ENCODE measurements at regions not wholly inside any gene's neighbourhood (a gene's known extent, or its start where the extent isn't known, plus 50 kb on each side); places are given as distances from the start of the nearest gene placed in this dataset.

DNA sequence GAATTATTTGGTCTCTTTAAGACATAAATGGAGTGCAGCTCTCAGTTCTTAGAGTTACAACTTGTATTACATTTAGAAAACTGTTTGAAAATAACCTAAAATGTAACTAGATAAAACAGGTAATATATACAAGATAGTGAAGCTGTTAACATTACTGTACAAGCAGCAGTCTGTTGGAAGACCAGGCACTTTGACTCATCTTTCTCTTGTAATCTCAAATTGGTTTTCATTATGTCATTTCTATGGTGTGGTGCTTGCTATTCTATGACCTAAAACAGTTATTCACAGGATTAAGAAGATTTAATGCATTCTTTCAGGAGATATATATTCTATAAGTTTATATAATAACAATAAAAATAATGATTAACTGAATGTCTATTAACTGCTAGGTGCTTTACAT, 282.5 kb upstream of the PITX2 start:
- TF ChIP-seq, protein P1, sequence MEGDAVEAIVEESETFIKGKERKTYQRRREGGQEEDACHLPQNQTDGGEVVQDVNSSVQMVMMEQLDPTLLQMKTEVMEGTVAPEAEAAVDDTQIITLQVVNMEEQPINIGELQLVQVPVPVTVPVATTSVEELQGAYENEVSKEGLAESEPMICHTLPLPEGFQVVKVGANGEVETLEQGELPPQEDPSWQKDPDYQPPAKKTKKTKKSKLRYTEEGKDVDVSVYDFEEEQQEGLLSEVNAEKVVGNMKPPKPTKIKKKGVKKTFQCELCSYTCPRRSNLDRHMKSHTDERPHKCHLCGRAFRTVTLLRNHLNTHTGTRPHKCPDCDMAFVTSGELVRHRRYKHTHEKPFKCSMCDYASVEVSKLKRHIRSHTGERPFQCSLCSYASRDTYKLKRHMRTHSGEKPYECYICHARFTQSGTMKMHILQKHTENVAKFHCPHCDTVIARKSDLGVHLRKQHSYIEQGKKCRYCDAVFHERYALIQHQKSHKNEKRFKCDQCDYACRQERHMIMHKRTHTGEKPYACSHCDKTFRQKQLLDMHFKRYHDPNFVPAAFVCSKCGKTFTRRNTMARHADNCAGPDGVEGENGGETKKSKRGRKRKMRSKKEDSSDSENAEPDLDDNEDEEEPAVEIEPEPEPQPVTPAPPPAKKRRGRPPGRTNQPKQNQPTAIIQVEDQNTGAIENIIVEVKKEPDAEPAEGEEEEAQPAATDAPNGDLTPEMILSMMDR (conservative IDR thresholded peaks at IDR 0.05; ENCODE audit: low read depth, low read length) = no peak
- no peak for DNase-seq (ENCODE audit: low read depth)
- no peak overlapping the region for H3K4me3 ChIP-seq (ENCODE audit: low read depth, low read length)

DNA sequence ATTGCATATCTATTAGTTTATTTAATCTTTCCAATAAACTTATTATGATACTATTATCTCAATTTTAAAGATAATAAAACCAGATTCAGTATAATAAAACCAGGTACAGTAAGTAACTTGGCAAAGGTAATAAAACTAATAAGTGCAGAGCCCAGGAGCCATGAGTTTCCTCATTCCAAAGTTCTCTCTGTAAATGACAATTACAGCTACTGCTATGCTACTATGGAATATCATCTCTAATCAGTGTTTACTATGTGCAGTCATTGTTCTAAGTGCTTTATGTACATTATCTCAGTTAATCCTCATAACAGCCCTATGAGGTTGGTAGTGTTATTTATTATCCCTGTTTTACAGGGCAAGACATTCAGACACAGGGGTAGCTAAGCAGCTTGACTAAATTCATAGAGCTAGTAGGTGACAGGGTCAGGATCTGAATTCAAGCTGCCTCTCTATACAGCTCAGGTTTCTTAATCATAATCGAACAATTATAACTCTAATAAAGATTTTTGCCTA, 285.0 kb upstream of the PITX2 start:
- no peak for DNase-seq (ENCODE audit: low read depth)
- H3K4me3 ChIP-seq (ENCODE audit: low read depth, low read length) = no peak overlapping the region
- TF ChIP-seq, protein P1 (conservative IDR thresholded peaks at IDR 0.05; ENCODE audit: low read depth, low read length) = no peak

DNA sequence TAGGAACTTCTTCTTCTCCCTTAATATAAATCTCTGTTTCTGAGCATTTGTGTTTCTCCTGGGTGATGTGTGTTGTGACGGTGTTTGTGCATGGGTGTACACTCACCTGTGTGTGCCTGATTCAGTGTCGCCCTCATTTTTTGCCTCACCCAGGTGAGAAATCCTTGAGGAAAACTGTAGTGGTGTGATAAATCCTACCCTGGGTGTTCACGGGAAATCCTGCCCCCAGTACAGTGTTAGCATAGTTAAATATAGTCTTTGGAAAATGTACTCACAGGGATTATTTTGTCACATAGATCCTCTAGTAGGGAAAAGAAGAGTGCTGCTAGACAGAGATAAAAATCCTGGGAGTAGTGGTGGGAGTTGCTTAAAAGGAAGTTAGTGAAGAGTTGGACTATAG, 291.9 kb upstream of the PITX2 start:
- DNase-seq (ENCODE audit: low read depth) = no peak
- no peak overlapping the region for H3K4me3 ChIP-seq (ENCODE audit: low read depth, low read length)
- TF ChIP-seq, protein P1 (conservative IDR thresholded peaks at IDR 0.05; ENCODE audit: low read depth, low read length) = no peak

DNA sequence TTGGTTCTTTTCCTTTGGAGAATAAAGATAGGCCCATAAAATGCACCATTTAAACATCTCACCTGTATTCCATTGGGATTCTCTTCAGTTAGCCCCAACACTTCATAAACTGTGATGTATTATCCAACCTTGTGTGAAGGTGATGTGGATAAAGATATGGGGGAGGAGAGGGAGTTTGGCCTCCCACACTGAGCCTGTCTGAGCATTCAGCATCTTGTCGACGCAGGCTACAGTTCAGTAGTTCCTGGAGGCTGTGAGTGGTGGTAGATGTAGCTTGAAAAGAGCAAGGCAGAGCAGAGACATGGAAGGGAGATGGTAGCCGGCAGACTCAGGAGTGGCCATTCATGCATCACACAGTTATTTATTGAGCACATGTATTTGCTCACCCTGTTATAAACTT, 292.4 kb upstream of the PITX2 start:
- DNase-seq (ENCODE audit: low read depth) = no peak
- TF ChIP-seq, protein P1 (conservative IDR thresholded peaks at IDR 0.05; ENCODE audit: low read depth, low read length) = no peak
- H3K4me3 ChIP-seq (ENCODE audit: low read depth, low read length) = no peak overlapping the region

DNA sequence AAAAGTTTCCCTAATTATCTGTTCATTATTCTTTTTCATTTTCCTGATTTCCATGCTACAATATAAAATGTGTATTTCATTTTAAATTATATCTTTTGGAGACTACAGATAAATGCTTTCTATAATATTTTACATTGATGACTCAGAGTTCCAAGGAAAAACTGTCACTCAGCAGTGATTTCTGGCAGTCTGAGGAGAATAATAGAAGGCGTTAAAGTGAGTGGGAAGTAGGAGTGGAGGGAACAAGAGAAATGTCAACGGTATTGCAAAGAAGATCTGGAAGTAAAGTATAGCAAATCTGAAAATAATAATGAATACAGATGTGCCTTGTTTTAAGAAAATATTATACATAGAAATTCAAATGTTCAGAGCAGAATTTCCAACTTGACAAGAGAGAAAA, 293.6 kb upstream of the PITX2 start:
- TF ChIP-seq, protein P1 (conservative IDR thresholded peaks at IDR 0.05; ENCODE audit: low read depth, low read length) = no peak
- H3K4me3 ChIP-seq (ENCODE audit: low read depth, low read length) = no peak overlapping the region
- no peak for DNase-seq (ENCODE audit: low read depth)

DNA sequence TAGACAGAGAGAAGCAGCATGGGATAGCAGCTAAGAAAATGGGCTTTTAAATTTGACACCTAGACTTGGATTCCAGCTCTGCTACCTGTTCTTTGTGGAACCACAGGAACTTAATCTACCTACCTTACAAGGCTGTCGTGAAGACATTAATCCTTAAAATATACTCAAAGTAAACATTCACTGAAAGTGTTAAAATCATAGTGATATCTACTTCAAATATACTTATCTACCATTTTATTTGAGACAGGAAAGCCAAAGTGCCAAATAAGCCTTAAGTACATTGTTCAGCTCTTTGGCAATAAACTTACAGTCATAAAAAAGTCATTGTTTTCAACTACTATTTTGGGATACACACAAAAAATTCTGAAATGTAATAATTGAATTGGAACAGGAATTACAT, 295.0 kb upstream of the PITX2 start:
- DNase-seq (ENCODE audit: low read depth) = no peak
- no peak overlapping the region for H3K4me3 ChIP-seq (ENCODE audit: low read depth, low read length)
- TF ChIP-seq, protein P1 (conservative IDR thresholded peaks at IDR 0.05; ENCODE audit: low read depth, low read length) = no peak

DNA sequence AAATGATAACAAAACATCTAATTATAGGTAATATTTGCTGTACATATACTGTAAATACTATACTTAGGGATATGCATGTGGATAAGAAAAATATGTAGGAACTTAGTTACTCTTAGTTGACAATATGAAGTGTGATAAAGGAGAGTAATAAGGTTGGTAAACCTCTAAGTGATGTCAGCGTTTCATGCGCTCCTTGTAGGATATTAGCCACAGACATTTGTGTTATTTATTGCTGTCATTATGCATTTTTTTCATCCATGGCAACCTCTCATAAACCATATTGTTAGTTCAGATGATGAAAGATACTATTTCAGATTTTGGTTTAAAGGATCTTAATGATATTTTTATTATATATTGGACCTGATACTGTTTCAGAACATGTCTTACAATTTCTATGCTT, 298.1 kb upstream of the PITX2 start:
- TF ChIP-seq, protein P1 (conservative IDR thresholded peaks at IDR 0.05; ENCODE audit: low read depth, low read length) = no peak
- DNase-seq (ENCODE audit: low read depth) = no peak
- no peak overlapping the region for H3K4me3 ChIP-seq (ENCODE audit: low read depth, low read length)
